ENCODE measurements at regions not wholly inside any gene's neighbourhood (a gene's known extent, or its start where the extent isn't known, plus 50 kb on each side); places are given as distances from the start of the nearest gene placed in this dataset.

- TF ChIP-seq, protein P1, sequence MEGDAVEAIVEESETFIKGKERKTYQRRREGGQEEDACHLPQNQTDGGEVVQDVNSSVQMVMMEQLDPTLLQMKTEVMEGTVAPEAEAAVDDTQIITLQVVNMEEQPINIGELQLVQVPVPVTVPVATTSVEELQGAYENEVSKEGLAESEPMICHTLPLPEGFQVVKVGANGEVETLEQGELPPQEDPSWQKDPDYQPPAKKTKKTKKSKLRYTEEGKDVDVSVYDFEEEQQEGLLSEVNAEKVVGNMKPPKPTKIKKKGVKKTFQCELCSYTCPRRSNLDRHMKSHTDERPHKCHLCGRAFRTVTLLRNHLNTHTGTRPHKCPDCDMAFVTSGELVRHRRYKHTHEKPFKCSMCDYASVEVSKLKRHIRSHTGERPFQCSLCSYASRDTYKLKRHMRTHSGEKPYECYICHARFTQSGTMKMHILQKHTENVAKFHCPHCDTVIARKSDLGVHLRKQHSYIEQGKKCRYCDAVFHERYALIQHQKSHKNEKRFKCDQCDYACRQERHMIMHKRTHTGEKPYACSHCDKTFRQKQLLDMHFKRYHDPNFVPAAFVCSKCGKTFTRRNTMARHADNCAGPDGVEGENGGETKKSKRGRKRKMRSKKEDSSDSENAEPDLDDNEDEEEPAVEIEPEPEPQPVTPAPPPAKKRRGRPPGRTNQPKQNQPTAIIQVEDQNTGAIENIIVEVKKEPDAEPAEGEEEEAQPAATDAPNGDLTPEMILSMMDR (IDR thresholded peaks at IDR 0.05): no peak
- TF ChIP-seq POLR2A (IDR thresholded peaks at IDR 0.05): no peak
These were observed 129.7 kb upstream of the OSR1 start for GRCh38 chr2:19488009-19488691.
